GM12891 (cell line): ENCODE measurements at regions not wholly inside any gene's neighbourhood (a gene's known extent, or its start where the extent isn't known, plus 50 kb on each side); places are given as distances from the start of the nearest gene placed in this dataset.

Source experiments
- POLR2A ChIP-seq: IDR thresholded peaks from 2 replicates; pipeline ENCODE4 v1.6.1; 2011; ENCODE audit warnings: low read depth, low read length, control low read depth
- TAF1 ChIP-seq: IDR thresholded peaks from 2 replicates; pipeline ENCODE4 v1.6.1; 2011; ENCODE audit warnings: low read depth, low read length, control low read depth

DNA sequence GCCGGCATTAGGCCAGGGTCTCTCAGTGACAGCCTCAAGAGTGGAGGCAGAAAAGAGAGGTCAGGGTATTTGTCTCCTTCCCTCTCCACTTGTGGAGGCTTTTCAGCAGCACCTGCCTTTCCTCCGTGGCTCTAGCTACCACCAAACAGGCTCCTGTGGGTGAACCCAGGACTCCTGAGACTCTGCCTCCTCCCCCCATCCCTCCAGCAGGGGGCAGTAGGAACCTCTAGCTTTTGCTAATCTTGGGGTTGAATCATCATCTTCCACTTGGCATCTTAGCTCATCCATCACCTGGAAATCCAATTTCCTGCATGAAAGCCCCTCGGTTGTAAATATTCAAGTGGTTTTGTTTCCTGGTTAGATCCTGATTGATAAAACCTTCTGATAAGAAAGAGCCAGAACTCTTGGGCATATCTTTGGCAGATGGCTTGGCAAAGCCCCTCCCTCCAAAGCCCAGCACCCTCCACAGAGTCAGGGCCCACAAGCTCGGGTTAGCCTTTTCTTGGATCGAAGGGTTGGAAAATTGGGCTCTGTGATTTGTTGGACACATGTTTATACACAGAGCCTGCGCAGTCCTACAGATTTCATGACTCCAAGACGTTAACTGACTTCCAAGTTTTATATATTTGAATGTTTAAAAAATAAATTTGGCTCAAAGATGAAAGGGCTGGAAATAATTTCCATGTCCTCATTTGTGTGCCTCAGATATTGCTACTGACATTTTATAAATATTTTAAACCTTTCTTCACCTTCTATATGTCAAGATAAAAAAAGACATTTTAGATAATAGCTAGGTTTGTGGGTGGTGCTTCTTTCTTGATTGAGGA is 322.1 kb downstream of the MAP2K4 start:
- TF ChIP-seq TAF1 (no peak), POLR2A (no peak)
